ENCODE measurements at regions not wholly inside any gene's neighbourhood (a gene's known extent, or its start where the extent isn't known, plus 50 kb on each side); places are given as distances from the start of the nearest gene placed in this dataset.

GRCh38 chr3:5517921-5518320 is 330.4 kb downstream of the EDEM1 start:
- in situ Hi-C loops (cut with MboI; ENCODE audit: low sequenced_read_pairs), result no loop called here

GRCh38 chr3:5520237-5520636 is 332.7 kb downstream of the EDEM1 start:
- in situ Hi-C loops (cut with MboI; ENCODE audit: low sequenced_read_pairs), result no loop called here

- in situ Hi-C loops (cut with MboI; ENCODE audit: low sequenced_read_pairs), result no loop called here
Measured at GRCh38 chr3:5523125-5523524, 335.6 kb downstream of the EDEM1 start.

GRCh38 chr3:5531039-5531438 is 343.5 kb downstream of the EDEM1 start:
- in situ Hi-C loops (cut with MboI; ENCODE audit: low sequenced_read_pairs), result no loop called here

GRCh38 chr3:5531741-5532290 is 344.3 kb downstream of the EDEM1 start:
- in situ Hi-C loops (cut with MboI; ENCODE audit: low sequenced_read_pairs), result no loop called here

- in situ Hi-C loops (cut with MboI; ENCODE audit: low sequenced_read_pairs), result no loop called here
Measured at GRCh38 chr3:5540532-5540931, 353.0 kb downstream of the EDEM1 start.

GRCh38 chr3:5542472-5542871 is 355.0 kb downstream of the EDEM1 start:
- in situ Hi-C loops (cut with MboI; ENCODE audit: low sequenced_read_pairs), result no loop called here

- in situ Hi-C loops (cut with MboI; ENCODE audit: low sequenced_read_pairs), result no loop called here
Measured at GRCh38 chr3:5543047-5543446, 355.5 kb downstream of the EDEM1 start.

- in situ Hi-C loops (cut with MboI; ENCODE audit: low sequenced_read_pairs), result no loop called here
Measured at GRCh38 chr3:5545719-5546118, 358.2 kb downstream of the EDEM1 start.

GRCh38 chr3:5553203-5553602 is 365.7 kb downstream of the EDEM1 start:
- in situ Hi-C loops (cut with MboI; ENCODE audit: low sequenced_read_pairs), result no loop called here

- in situ Hi-C loops (cut with MboI; ENCODE audit: low sequenced_read_pairs), result no loop called here
Measured at GRCh38 chr3:5554245-5554747, 366.8 kb downstream of the EDEM1 start.

- in situ Hi-C loops (cut with MboI; ENCODE audit: low sequenced_read_pairs), result no loop called here
Measured at GRCh38 chr3:5560199-5560598, 372.7 kb downstream of the EDEM1 start.

- in situ Hi-C loops (cut with MboI; ENCODE audit: low sequenced_read_pairs), result no loop called here
Measured at GRCh38 chr3:5563537-5564277, 376.2 kb downstream of the EDEM1 start.

GRCh38 chr3:5564278-5564666 is 376.8 kb downstream of the EDEM1 start:
- in situ Hi-C loops (cut with MboI; ENCODE audit: low sequenced_read_pairs), result no loop called here

- in situ Hi-C loops (cut with MboI; ENCODE audit: low sequenced_read_pairs), result no loop called here
Measured at GRCh38 chr3:5565026-5565425, 377.5 kb downstream of the EDEM1 start.

GRCh38 chr3:5567113-5567512 is 379.6 kb downstream of the EDEM1 start:
- in situ Hi-C loops (cut with MboI; ENCODE audit: low sequenced_read_pairs), result no loop called here

GRCh38 chr3:5568451-5568850 is 380.9 kb downstream of the EDEM1 start:
- in situ Hi-C loops (cut with MboI; ENCODE audit: low sequenced_read_pairs), result no loop called here

GRCh38 chr3:5569152-5569551 is 381.6 kb downstream of the EDEM1 start:
- in situ Hi-C loops (cut with MboI; ENCODE audit: low sequenced_read_pairs), result no loop called here

- in situ Hi-C loops (cut with MboI; ENCODE audit: low sequenced_read_pairs), result no loop called here
Measured at GRCh38 chr3:5572168-5572567, 384.7 kb downstream of the EDEM1 start.

GRCh38 chr3:5576277-5577011 is 388.9 kb downstream of the EDEM1 start:
- in situ Hi-C loops (cut with MboI; ENCODE audit: low sequenced_read_pairs), result no loop called here

- in situ Hi-C loops (cut with MboI; ENCODE audit: low sequenced_read_pairs), result no loop called here
Measured at GRCh38 chr3:5579139-5579602, 391.7 kb downstream of the EDEM1 start.

GRCh38 chr3:5579946-5580345 is 392.4 kb downstream of the EDEM1 start:
- in situ Hi-C loops (cut with MboI; ENCODE audit: low sequenced_read_pairs), result no loop called here
